Thyroid gland (tissue), 4 donors: ENCODE measurements at regions not wholly inside any gene's neighbourhood (a gene's known extent, or its start where the extent isn't known, plus 50 kb on each side); places are given as distances from the start of the nearest gene placed in this dataset.

ENCODE experiments used
- POLR2A ChIP-seq, 2 donors: fragments of 450-650 bp; IDR thresholded peaks; one replicate each; pipeline ENCODE4 v1.6.1; 2017; ENCODE audit warnings: antibody characterized with exemption in 2 of 2, mild to moderate bottlenecking in 2 of 2, moderate library complexity in 1 of 2
- TF ChIP-seq, protein P1 (sequence below), 6 experiments: fragments of 200-600 bp in 3 of 6; fragments of 450-650 bp in 3 of 6; sonication (generic) in 3 of 6; IDR thresholded peaks; one replicate each; pipeline ENCODE4 v1.5.1; 2016 to 2019; ENCODE audit warnings: antibody characterized with exemption in 6 of 6, mild to moderate bottlenecking in 2 of 6, inconsistent platforms in 1 of 6, moderate library complexity in 1 of 6

- TF ChIP-seq, protein P1, sequence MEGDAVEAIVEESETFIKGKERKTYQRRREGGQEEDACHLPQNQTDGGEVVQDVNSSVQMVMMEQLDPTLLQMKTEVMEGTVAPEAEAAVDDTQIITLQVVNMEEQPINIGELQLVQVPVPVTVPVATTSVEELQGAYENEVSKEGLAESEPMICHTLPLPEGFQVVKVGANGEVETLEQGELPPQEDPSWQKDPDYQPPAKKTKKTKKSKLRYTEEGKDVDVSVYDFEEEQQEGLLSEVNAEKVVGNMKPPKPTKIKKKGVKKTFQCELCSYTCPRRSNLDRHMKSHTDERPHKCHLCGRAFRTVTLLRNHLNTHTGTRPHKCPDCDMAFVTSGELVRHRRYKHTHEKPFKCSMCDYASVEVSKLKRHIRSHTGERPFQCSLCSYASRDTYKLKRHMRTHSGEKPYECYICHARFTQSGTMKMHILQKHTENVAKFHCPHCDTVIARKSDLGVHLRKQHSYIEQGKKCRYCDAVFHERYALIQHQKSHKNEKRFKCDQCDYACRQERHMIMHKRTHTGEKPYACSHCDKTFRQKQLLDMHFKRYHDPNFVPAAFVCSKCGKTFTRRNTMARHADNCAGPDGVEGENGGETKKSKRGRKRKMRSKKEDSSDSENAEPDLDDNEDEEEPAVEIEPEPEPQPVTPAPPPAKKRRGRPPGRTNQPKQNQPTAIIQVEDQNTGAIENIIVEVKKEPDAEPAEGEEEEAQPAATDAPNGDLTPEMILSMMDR (IDR thresholded peaks at IDR 0.05): no peak
- TF ChIP-seq POLR2A (IDR thresholded peaks at IDR 0.05): no peak
These were observed 78.3 kb upstream of the SRSF6 start for GRCh38 chr20:43379239-43379917.
